GM18907 (cell line): ENCODE measurements at regions not wholly inside any gene's neighbourhood (a gene's known extent, or its start where the extent isn't known, plus 50 kb on each side); places are given as distances from the start of the nearest gene placed in this dataset.
"Not testable (repeated sequence)": the region's sequence is repeated elsewhere in the genome, so short reads cannot be mapped to it uniquely, and the experiment has no call there.

Source experiments
- ATAC-seq: cut with Tn5 transposase; IDR thresholded peaks from one replicate; pipeline ENCODE4 v1.9.1; 2021; ENCODE audit warnings: mild to moderate bottlenecking, moderate library complexity; ENCODE audit not compliant: unreplicated experiment

DNA sequence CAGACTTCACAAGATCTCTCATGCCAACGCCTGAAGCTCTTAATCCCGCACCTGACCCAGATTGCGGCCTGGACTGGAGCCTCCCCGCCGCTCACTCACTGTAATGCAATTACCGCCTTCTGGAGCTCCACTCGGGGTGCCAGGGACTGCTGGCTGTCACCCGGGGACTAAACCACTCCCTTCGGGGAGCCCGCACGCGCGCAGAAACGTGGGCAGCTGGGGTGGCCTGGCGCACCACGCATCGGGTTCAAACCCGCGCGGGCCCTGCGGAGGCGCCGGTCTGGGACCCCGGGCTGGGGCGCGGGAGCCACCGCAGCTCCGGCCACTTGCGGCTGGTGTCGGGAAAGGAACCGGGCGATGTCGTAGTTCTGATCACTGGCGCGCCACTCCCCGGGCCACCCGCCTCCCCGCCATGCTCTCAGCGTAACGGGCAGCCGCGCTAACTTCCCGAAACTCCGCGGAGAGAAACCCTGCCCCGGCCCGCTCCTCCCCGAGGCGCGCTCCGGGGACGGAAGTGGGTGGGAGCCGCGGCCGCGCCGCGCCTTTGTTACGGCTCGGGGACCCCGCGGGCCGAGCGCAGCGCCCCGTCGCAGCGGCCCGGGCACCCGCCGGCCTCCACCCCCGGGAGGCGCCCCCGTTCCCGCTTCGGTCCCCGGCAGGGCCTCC, 100.3 kb upstream of the SVIL start:
- peak; percentile 50 for ATAC-seq

DNA sequence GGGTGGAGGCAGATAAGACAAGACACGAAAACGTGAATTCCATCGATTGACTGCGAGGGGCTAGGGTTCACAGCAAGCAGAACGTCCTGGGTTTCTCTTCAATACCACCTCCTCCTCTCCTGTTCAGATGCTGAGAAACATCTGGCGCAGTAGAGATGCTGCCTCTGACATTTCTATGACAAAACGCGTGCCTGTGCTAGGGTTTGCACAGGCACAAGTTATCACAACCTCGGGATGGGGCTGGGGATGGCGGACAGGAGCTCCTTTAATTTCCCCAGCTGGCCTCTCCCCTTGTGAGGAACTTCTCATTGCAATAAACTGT, 99.8 kb upstream of the SVIL start:
- ATAC-seq: no peak

DNA sequence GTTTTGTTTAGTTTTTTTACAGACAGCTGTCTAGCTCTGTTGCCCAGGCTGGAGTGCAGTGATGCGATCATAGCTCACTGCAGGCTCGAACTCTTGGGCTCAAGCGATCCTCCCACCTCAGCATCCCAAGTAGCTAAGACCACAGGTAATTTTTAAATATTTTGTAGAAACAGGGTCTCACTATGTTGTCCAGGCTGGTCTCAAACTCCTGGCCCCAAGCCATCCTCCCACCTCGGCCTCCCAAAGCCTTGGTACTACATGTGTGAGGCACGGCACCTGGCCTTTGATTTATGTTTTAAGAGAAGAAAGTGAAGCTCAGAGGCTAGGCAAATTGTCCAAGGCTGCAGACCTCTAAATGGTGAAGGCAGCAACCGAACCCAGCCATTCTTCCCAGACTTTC, 98.6 kb upstream of the SVIL start:
- no peak for ATAC-seq

DNA sequence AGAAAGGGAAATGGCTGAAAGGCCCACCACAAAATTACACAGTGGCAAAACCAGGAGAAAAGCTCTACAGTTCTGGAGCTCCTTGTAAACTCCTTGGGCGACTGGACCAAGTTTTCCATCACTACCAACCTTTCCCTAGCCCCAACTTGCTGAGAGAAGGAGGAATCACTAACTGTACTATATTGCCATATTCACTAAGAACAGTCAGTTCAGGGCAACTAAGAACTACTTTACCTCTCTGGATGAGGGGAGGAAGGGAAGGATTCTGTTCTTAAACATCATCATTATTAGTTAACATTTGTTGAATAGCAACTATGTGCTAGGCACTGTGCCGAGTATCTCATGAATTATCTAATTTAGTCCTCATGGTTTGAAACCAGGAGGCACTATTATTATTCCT, 98.1 kb upstream of the SVIL start:
- ATAC-seq: no peak

- ATAC-seq: no peak
These were observed 97.0 kb upstream of the SVIL start for GRCh38 chr10:29731760-29732159.

DNA sequence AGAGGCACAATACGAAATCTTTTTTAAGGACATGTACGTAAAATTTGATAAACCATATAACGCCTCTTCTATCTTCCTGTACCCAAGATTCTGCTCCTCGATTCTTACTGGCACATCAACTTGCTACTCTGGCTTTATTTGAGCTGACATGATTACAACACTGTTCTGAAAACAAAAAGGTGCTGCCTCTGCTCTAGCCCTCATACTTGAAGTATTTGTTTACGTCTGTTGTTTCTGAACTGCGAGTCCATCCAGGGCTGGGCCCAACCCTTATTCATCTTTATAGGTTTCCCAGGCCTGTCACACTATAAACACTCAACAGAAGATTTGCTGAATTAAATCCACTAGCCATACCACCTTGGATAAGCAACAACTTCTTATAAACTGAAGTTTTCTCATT, 96.2 kb upstream of the SVIL start:
- no peak for ATAC-seq

GRCh38 chr10:29730458-29730857, 95.7 kb upstream of the SVIL start:
- ATAC-seq: no peak

DNA sequence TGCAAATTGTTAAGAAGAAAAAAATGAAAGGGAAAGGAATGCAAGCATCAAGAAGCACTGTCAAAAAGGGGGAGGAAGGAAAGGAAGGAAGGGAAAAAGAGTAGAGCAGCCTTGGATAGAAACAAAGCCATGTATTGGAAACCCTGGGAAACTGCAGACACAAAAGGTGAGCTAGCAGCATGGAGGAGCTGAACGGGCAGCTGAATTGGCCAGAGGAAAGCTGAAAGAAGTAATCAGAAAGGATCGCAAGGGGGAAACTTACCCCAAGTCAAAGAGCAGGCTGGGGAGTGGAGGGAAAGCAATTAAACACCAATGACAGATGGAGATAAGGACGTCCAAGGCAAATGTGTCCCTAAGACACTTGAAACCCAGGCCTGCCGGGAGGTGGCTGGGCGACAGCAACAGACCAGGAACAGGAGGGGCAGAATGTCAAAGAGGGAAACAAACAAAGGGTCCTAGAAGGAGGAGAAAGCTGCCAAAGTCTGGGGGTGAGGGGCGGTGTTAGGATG, 93.8 kb upstream of the SVIL start:
- no peak for ATAC-seq

DNA sequence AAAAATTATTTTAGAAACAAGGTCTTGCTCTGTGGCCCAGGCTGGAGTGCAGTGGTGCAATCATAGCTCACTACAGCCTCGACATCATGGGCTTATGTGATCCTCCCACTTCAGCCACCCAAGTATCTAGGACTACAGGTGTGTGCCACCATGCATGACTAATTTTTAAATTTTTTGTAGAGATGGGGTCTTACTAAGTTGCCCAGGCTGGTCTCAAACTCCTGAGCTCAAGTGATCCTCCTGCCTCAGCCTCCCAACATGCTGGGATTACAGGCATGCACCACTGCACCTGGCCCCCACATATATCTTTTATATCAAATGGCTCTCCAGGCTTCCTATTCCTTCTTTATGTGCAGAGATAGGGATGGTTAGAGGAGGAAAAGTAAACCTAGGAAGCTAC, 91.2 kb upstream of the SVIL start:
- not testable (repeated sequence) for ATAC-seq

- no peak for ATAC-seq
These were observed 90.5 kb upstream of the SVIL start for GRCh38 chr10:29725133-29725720.

DNA sequence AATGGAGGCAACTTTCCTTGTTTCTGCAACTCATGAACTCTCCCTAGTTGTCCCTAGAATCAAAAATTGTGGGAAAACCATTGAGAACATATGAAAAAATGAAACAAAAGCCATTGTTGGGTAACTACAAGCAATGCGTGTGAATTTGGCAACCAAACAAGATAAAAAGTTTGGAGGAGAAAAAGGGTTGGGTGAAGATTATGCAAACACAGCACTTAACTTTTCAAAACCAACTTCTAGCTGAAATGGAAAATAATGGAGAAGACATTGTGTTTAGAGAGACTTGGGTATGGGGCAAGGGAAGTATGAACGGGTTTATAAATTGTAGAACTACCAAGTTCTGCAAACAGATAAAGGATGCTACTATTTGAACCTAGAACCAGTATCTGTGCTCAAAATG, 89.0 kb upstream of the SVIL start:
- no peak for ATAC-seq

DNA sequence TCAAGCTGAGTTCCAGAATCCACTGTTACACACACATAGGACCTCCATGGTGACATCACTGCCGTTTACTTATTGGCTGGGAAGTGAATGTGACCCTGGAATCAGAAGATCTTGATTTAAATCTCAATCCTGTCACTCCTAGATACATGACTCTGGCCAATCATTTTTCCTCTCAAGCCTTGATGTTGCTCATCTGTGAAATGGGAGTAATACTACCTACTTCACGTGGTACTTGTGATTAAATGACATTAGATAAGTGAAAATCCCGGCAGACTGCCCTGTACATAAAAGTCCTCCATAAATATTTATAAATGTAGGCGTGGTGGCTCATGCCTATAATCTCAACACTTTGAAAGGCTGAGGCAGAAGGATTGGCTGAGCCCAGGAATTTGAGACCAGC, 88.0 kb upstream of the SVIL start:
- no peak for ATAC-seq

DNA sequence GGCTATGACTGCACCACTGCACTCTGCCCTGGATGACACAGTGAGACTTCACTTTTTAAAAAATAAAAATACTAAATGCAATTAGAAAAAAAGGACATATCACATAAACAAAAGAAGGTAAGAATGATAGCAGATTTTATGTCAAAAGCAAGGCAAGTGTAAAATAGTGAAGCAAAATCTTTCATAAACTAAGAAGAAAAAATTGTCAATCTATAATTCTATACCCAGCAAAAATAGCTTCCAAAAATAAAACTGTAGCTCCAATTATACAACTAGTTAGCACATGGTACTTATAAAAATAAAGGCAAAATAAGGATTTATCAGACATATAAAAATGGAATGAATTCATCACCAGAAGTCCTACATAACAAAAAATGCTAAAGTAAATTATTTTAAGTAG, 85.4 kb upstream of the SVIL start:
- no peak for ATAC-seq

DNA sequence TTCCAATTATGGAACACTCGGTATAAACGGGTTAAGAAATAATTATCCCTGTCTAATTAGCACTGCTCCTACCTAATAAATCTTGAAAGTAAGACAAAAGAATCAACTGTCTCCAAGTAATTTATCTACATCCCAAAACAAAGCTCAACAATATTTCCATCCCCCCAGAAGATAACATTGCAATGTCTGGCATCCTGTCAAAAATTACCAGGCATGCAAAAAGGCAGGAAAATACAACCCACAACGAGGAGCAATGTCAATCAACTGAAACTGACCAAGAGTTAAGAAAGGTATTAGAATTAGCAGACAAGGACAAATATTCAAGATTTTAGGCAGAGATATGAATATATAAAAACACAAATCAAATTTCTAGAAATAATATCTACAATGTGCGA, 84.5 kb upstream of the SVIL start:
- ATAC-seq: no peak

GRCh38 chr10:29715296-29715695, 80.5 kb upstream of the SVIL start:
- ATAC-seq: no peak

- no peak for ATAC-seq
These were observed 79.5 kb upstream of the SVIL start for GRCh38 chr10:29714096-29714874.

GRCh38 chr10:29713450-29713849, 78.7 kb upstream of the SVIL start:
- no peak for ATAC-seq

GRCh38 chr10:29712108-29712507, 77.3 kb upstream of the SVIL start:
- ATAC-seq: no peak

GRCh38 chr10:29710128-29710527, 75.4 kb upstream of the SVIL start:
- ATAC-seq: no peak

- ATAC-seq: no peak
These were observed 74.8 kb upstream of the SVIL start for GRCh38 chr10:29709484-29710002.

GRCh38 chr10:29703271-29703670, 68.5 kb upstream of the SVIL start:
- no peak for ATAC-seq
